Superior temporal gyrus (tissue), 1 donor: ENCODE measurements at regions not wholly inside any gene's neighbourhood (a gene's known extent, or its start where the extent isn't known, plus 50 kb on each side); places are given as distances from the start of the nearest gene placed in this dataset.
A peak's percentile ranks its signal among the peaks of the same experiment; 100 is the strongest.

Experiments
- DNase-seq: peaks from one replicate; pipeline ENCODE4 v3.0.0-alpha.2; 2016; ENCODE audit errors: extremely low spot score

GRCh38 chr3:67883766-67884165, 229.4 kb upstream of the SUCLG2 start:
- DNase-seq: peak; percentile 40

- no peak for DNase-seq
These were observed 228.6 kb upstream of the SUCLG2 start for GRCh38 chr3:67882981-67883380.

- DNase-seq: no peak
These were observed 221.8 kb upstream of the SUCLG2 start for GRCh38 chr3:67876261-67876660.

GRCh38 chr3:67875858-67876257, 221.4 kb upstream of the SUCLG2 start:
- no peak for DNase-seq

GRCh38 chr3:67875338-67875737, 220.9 kb upstream of the SUCLG2 start:
- no peak for DNase-seq

- no peak for DNase-seq
These were observed 216.1 kb upstream of the SUCLG2 start for GRCh38 chr3:67870477-67870876.

GRCh38 chr3:67866571-67866970, 212.2 kb upstream of the SUCLG2 start:
- DNase-seq: no peak

- DNase-seq: no peak
These were observed 210.3 kb upstream of the SUCLG2 start for GRCh38 chr3:67864587-67865183.

- no peak for DNase-seq
These were observed 209.5 kb upstream of the SUCLG2 start for GRCh38 chr3:67863869-67864268.

- DNase-seq: no peak
These were observed 206.0 kb upstream of the SUCLG2 start for GRCh38 chr3:67860429-67860828.

- no peak for DNase-seq
These were observed 204.1 kb upstream of the SUCLG2 start for GRCh38 chr3:67858492-67858891.

GRCh38 chr3:67856718-67857117, 202.3 kb upstream of the SUCLG2 start:
- DNase-seq: no peak

- no peak for DNase-seq
These were observed 200.3 kb upstream of the SUCLG2 start for GRCh38 chr3:67854663-67855062.

GRCh38 chr3:67853520-67853919, 199.1 kb upstream of the SUCLG2 start:
- DNase-seq: no peak

- no peak for DNase-seq
These were observed 193.9 kb upstream of the SUCLG2 start for GRCh38 chr3:67848299-67848698.

- DNase-seq: no peak
These were observed 191.8 kb upstream of the SUCLG2 start for GRCh38 chr3:67846166-67846565.

- no peak for DNase-seq
These were observed 178.4 kb upstream of the SUCLG2 start for GRCh38 chr3:67832817-67833216.

- no peak for DNase-seq
These were observed 176.8 kb upstream of the SUCLG2 start for GRCh38 chr3:67831262-67831661.

- no peak for DNase-seq
These were observed 174.1 kb upstream of the SUCLG2 start for GRCh38 chr3:67828486-67829010.

GRCh38 chr3:67821135-67821534, 166.7 kb upstream of the SUCLG2 start:
- DNase-seq: no peak

GRCh38 chr3:67819447-67819846, 165.0 kb upstream of the SUCLG2 start:
- peak; percentile 36 for DNase-seq

- DNase-seq: no peak
These were observed 155.0 kb upstream of the SUCLG2 start for GRCh38 chr3:67809370-67809935.

- no peak for DNase-seq
These were observed 154.5 kb upstream of the SUCLG2 start for GRCh38 chr3:67808906-67809305.

- no peak for DNase-seq
These were observed 150.2 kb upstream of the SUCLG2 start for GRCh38 chr3:67804578-67804977.
